GM19099 (cell line): ENCODE measurements at regions not wholly inside any gene's neighbourhood (a gene's known extent, or its start where the extent isn't known, plus 50 kb on each side); places are given as distances from the start of the nearest gene placed in this dataset.

Source experiments
- POLR2A ChIP-seq: IDR thresholded peaks from 3 replicates; pipeline ENCODE4 v1.6.1; 2011; ENCODE audit warnings: low read depth; ENCODE audit not compliant: insufficient read length; ENCODE audit errors: extremely low read depth

GRCh38 chr6:43990627-43991619 lies 136.3 kb downstream of the MRPL14 start:
- TF ChIP-seq POLR2A: no peak

- no peak for TF ChIP-seq POLR2A
Observed at GRCh38 chr6:43990275-43990626, 137.0 kb downstream of the MRPL14 start.

DNA sequence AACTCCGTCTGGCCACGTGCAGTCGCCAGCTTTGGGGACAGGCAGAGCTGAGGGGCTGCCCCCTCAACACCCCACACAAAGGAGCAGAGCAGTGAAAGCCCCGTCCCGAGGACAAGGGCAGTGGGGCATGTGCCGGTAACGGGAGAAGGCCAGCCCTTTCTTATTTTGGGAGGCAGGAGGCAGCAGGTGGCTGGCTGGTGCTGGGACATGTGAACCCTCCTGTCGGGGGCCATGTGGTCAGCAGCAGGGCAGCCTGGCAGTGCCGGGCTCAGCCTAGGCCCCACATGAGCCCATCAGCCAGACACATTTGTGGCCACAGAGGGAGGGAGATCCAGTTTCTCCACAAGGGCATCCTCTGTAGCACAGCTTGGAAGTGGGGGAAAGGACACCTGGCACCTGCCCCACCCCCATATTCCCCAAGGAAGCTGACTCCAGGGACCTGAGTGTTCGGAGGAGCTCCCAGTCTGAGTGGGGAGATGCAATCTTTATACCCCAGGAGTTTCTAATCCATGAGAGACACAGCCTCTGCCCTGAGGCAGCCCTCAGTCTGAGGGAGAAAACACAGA lies 137.6 kb downstream of the MRPL14 start:
- TF ChIP-seq POLR2A: no peak

GRCh38 chr6:43988801-43989200 lies 138.5 kb downstream of the MRPL14 start:
- TF ChIP-seq POLR2A: no peak

GRCh38 chr6:43987838-43988439 lies 139.3 kb downstream of the MRPL14 start:
- no peak for TF ChIP-seq POLR2A

DNA sequence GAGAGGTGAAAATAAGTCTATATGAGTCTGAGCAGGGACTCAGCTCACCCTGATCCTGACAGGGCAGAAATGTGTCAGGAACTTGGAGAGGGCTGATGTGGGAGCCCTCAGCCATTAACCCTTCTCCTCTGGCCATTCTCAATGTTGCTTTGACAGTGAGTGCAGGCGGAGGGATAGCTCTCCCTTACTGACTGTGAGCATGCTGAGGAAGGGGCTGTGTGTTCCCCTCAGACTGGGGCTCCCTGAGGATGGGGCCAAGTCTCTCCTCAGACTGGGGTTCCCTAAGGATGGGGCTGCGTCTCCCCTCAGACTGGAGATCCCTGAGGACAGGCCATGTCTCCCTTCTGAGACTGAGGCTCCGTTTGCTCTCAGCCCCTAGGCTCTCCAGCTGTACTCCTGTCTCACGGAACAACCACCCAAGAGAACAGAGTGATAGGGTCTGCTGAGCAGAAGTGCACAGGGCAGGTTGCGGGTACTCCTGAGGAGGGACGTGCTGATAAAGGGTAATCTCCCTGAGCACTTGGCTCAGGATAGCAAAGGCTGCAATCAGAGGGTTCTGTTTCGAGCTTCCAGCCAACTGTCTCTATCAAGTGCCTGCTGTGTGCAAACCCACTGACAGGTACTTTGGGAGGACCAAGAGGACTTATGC lies 141.0 kb downstream of the MRPL14 start:
- no peak for TF ChIP-seq POLR2A

DNA sequence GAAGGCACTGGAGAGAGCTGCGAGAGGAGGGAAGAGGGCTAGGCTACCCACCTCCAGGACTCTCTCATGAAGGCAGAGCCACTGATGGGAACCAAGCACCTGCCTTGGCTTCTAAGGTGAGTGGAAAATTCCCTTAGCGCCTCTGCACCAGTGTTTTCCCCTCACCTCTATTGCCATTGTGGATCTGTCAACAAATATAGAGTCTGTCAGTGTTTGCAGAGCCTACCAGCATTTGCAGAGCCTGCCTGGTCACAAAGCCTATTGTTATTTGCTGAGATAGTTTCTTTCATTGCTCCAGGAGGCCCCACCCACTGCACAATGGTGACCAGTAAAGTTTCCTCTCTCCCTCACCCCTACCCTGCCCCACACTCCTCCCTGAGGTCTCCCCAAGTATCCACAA lies 141.9 kb downstream of the MRPL14 start:
- TF ChIP-seq POLR2A: no peak

DNA sequence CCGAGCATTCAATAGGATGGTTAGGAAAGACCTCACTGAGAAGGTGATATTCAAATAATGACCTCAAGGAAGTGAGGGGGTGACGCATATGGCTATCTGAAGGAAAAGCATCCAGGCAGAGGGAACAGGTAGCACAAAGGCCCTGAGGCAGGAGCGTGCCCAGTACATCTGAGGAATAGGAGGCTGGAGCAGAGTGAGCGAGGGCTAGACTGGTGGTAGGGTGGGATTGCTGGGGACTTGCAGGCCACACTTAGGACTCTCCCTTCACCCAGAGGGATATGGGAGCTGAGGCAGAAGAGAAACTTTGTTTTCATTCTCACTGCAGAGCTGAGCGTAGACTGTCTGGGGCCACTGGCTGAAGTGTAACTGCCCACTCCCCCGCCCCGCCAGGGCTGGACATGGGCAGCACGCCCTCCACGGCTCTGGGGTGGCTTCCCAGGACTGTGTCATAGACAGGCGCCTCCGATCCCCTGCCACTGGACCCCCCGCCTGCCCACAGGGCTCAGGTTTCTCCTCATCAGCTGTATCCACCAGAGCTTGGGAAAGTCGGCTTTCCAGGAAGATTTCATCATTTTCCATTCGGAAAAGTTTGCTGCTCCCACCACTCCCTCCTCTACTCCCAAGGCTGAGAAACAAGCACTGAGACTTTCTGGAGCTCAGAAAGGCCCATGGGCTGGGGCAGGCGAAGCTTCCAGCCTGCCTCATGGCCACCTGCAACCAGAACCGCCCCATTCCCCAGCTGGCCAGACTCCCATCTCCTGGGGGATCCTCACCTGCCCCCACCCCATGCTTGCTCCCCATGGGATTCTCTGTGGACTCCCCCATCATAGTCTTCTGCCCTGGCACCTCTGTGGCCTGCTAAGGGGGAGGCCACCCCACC lies 142.6 kb downstream of the MRPL14 start:
- TF ChIP-seq POLR2A: no peak

DNA sequence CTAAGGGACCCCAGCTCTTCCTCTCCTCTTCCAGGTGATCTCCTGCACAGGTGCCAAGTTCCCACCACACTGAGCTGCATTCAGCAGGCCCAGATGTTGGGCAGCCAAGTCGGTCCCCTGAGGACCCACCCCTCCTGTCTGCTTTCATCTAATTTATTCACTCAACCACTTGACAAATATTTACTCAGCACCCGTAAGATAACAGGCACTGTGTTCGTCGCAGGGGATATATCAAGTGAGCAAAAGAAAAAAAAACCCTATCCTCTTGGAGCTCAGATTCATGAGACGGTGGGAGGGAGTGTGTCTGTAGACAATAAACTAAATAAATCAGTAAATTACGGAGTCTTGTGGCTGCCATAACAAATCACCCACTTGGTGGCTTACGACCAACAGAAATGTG lies 143.6 kb downstream of the MRPL14 start:
- no peak for TF ChIP-seq POLR2A

- TF ChIP-seq POLR2A: no peak
Observed at GRCh38 chr6:43983191-43983590, 144.1 kb downstream of the MRPL14 start.

DNA sequence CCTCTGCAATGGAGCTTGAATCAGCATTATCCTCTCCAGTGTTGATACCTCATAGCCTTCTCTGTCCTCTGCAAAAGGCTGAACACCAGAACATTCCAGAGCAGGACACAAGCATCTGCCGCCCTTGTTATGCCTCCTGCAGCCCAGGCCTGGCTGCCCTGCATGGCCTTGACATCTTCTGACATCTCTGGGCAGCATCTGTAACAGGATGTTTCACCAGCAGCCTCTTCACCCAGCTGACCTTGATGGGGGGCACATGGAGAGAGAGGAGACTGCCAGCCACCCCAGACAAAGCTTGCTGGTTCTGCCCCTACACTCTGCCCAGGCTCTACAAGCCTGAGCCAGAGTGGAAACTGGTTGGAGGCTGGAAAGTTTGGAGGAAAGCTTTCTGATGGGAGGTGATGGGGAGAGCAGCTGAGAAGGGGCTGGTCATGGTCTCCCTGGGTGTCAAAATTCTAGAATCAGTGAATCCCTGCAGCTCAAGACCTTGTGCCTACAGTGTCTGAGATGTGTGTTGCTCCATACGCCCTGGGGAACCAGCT lies 145.1 kb downstream of the MRPL14 start:
- TF ChIP-seq POLR2A: no peak

DNA sequence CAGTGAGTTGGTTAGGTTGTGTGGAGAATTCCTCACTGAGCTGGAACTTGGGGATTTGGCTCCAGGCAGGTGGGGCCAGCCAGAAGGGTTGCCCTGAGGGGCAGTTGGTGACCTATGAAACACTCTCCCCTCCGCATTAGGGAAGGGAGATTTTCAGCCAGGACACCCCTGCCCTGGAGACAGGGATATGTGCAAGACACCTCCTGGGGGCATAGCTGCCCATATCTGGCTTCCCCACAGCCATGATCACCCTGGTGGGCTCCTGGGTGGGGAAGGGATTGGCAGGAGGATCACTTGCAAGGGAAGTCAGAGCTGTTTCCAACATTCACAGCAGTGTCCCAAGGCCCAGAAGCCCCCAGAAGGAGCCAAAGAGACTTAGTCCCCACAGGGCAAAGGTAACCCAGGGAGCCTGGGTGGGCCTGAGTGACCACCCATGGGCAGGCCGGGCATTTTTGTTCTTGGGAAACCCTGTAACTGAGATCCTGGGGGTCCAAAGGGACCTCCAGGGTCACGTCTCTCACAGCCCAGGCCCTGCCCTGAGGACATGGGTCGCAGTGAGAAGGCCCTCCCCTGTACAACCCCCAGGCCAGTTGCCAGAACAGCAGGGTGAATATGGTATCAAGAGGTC lies 145.8 kb downstream of the MRPL14 start:
- TF ChIP-seq POLR2A: no peak

DNA sequence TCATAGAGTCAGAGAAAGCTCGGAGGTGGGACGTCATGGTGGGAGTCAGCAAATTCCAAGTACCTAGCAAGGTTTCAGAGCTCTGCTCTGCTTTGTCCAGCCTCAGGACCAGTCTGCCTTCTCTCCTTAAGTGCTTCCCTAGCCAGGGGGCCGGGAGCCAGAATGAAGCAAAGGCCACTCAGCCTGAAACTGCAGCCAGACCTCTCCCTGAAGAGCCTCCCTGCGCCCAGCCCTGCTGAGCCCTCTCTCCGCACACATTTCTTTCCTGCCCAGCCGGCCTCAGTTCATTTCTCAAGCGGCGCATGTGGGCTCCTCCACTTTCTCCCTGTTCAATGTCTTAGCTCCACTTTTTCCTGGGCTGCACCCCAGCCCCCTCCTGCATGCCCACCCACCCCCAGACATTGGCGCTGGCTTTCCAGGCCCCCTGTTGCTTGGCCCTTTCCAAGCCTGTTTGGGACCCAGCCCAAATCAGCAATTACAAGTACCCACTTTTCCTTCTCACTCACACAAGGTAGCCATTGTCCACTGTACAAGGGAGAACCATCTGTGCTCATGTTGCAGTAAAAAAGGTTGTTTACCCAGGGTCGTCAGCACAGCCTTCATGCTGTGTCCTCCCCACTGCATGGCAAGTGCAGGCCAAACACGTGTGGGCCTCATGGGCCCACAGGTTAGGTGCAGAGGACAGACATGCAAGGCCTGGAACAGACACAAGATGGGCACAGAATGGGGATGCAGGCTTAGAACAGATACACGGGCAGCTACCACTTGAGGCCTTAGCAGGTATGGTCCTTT lies 147.1 kb downstream of the MRPL14 start:
- TF ChIP-seq POLR2A: no peak
